Limb (tissue), 2 donors: ENCODE measurements at regions not wholly inside any gene's neighbourhood (a gene's known extent, or its start where the extent isn't known, plus 50 kb on each side); places are given as distances from the start of the nearest gene placed in this dataset.
"Not testable (repeated sequence)": the region's sequence is repeated elsewhere in the genome, so short reads cannot be mapped to it uniquely, and the experiment has no call there.

ENCODE experiments used
- DNase-seq, 2 donors: peaks; one replicate each; pipeline ENCODE4 v3.0.0-alpha.2; 2016; ENCODE audit errors: extremely low spot score in 2 of 2

- not testable (repeated sequence) for DNase-seq
Observed at GRCh38 chr4:68720723-68721122, 50.3 kb upstream of the UGT2B15 start.

DNA sequence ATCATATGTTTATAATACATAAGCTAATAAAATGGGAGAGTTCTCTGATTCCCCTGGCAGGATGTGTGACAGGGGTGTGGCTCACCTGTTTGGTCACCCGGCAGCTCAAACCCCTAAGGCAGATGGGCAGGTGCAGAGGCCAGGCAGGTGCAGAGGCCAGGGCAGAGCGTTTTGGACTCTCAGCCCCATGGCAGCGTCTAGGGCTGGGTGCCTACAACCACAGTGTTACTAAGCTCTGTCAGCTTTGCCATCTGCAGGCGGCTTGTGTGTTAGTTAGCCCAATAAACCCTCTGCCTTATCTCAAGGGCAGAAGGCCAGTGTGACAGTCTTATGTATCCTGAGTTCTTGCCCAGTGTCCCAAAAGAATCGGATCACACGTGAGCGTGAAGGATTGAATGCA lies 54.0 kb upstream of the UGT2B15 start:
- no peak for DNase-seq

DNA sequence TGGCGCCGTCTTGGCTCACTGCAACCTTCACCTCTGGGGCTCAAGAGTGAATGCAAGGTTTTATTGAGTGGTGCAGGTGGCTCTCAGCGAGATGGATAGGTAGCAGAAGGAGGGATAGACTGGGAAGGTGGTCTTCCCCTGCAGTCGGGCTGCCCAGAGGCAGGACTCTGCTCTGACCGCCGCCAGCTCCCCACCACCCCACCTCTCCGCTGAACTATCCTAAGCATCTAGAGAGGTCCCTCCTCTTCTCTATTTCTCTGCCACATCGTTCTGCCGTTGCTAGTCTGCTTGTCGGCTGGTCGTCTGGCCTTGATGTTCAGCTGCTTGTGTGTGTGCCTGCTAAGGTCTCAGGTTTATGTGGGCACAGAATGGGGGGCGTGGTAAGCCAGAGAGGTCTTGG lies 54.5 kb upstream of the UGT2B15 start:
- DNase-seq = no peak

DNA sequence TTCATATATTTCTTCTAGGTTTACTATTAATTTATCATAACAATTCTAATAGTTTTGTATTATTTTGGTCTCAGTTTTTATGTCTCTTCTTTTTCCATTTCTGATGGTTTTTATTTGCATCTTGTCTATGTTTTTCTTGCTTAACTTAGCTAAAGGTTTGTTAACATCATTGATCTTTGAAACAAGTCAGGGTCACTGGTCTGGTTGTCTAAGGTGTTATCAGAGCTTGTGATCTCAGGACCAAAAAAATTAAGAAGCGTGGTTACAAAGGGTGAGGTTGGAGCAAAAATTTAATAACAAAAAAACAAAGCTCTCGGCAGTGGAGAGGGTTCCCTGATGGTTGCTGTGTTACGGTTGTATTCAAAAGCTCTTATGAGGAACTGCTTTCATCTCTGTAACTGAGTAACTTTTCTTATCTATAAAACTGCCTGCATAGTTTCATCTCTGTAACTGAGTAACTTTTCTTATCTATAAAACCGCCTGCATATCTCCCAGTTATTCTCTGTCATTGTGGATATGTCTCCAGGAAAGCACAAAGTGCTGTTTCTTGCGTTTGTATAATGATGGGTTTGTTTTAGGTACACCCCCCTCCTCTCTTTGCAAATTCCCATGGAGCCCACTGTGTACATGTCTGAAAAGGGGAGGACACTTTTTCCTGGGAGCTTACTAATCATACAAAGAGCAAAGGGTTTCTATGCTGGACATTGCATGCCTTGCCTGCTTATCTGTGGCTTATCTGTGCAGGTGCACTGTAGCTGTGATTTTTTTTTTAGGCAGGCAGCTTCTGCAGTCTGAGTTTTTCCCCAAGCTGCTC lies 62.4 kb upstream of the UGT2B15 start:
- no peak for DNase-seq

DNA sequence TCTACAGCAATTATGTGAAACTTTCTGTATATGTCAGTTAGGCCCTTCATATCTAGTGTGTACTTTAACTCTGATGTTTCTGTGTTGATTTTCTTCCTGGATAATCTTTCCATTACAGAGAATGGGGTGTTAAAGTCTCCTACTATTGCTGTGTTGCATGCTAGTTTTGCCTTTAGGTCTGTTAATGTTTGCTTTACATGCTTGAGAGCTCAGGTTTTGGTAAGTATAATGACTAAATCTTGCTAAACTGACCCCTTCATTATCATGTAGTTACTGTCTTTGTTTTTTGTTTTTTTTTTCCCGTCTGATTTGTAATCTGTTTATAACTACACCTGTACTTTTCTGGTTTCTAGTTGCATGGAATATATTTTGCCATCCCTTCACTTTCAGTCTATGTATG lies 63.6 kb upstream of the UGT2B15 start:
- no peak for DNase-seq

DNA sequence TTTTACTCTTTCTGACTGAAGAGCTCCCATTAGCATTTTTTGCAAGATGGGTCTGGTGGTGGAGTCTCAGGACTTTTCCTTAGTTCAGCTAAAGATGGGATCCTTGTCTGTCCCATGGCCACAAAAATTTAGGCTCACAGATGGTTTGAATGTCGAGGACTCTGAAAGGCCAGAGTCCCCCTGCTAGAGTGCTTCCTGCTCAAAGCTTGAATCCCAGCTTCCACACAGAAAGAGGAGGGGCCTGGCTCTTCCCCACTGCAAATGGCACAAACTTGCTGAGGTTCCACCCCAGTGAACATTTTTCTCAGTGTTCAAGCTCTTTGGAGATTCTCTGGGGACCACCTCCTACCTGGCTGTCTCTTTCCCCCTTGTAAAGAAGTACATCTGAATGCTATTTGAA lies 64.7 kb upstream of the UGT2B15 start:
- DNase-seq = no peak

GRCh38 chr4:68736813-68737212 lies 66.4 kb upstream of the UGT2B15 start:
- no peak for DNase-seq

GRCh38 chr4:68738036-68738435 lies 67.6 kb upstream of the UGT2B15 start:
- no peak for DNase-seq

- no peak for DNase-seq
Observed at GRCh38 chr4:68744368-68744767, 71.4 kb upstream of the UGT2B10 start.

DNA sequence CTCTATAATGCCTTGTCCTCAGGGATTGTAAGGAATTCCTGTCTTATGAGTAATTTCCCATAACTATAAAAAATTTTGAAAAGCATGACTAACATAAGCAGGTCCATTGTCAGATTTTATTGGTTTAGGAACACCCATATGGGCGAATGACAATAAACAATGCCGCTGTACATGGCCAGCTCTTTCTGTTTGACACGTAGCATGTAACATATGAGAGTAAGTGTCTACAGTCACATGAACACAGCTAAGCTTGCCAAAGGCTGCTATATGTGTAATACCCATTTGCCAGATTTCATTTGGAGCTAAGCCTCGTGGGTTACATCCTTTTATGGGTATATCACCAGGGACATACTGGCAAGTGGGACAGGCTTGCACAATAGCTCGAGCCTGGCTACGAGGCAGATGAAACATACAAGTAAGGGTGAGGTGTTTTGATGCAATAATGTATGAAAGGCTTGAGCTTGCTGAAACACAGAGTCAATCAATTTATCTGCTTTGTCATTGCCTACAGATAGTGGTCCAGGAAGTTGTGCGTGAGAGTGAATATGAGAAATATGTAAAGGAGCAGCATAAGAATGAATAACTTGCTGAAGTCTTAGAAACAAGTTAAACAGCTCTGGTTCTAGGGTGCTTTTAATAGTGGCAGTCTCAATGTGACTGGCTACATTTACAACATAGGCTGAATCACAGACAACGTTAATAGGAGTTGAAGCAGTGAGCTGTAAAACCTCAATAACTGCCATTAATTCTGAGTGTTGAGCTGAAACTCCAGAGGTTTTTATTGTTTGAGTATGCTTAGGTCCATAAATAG lies 67.4 kb upstream of the UGT2B10 start:
- no peak for DNase-seq

DNA sequence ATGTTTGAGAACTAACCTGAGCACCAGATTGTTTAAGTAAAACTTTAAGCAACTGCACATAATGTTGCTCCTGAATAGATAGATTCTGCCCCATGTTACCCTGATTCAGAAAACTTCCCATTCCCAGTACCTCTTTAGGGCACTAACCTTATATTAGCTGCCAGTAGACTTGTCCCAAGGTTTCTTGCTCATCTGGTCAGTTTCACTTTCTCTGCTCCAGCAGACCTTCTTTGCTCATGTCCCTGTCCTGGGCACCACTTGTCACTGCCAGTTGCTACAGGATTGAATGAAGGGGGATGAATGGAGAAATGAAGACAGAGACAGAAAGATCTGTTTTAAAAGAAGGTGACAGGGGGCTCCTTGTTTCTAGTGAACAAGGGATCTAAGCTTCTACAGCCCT lies 65.2 kb upstream of the UGT2B10 start:
- no peak for DNase-seq

- DNase-seq = no peak
Observed at GRCh38 chr4:68751138-68751537, 64.7 kb upstream of the UGT2B10 start.

- peak in 1 of 2 donors; percentile 5 for DNase-seq
Observed at GRCh38 chr4:68765876-68766275, 49.9 kb upstream of the UGT2B10 start.
